NT2/D1 (cell line): ENCODE measurements at regions not wholly inside any gene's neighbourhood (a gene's known extent, or its start where the extent isn't known, plus 50 kb on each side); places are given as distances from the start of the nearest gene placed in this dataset.

Experiments
- YY1 ChIP-seq: IDR thresholded peaks from 2 replicates; pipeline ENCODE4 v1.6.1; 2011; ENCODE audit not compliant: insufficient read length, insufficient read depth
- ZNF274 ChIP-seq: IDR thresholded peaks from 2 replicates; pipeline ENCODE4 v1.6.1; 2011; ENCODE audit warnings: mild to moderate bottlenecking, low read depth, low read length

DNA sequence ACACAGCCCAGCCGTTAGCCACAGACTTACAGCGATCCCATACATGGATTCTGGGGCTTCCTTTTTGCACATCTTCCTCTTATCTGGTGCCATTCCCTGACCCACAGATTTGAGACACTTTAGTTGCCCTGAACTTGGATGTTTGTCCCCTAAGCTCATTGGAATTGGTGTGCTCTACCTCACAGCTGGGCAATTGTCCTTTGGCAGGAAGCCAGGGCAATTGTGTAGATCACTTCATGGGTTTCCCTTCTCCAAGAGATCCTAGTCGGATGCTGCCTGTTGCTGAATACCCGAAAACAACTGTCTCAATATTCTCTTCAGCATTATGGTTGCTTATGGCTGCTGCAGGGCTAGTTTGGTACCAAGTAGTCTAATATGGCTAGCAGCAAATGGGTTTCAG lies 470.7 kb upstream of the MKI67 start:
- TF ChIP-seq ZNF274 (no peak), YY1 (no peak)
